Ovary (tissue), 3 donors: ENCODE measurements at regions not wholly inside any gene's neighbourhood (a gene's known extent, or its start where the extent isn't known, plus 50 kb on each side); places are given as distances from the start of the nearest gene placed in this dataset.

Source experiments
- CTCF ChIP-seq, 3 donors: fragments of 450-650 bp in 2 of 3; fragments of 200-600 bp in 1 of 3; IDR thresholded peaks; one replicate each; pipeline versions ENCODE4 v1.5.1 to v1.8.0; 2016 to 2022; ENCODE audit warnings: antibody characterized with exemption in 3 of 3, mild to moderate bottlenecking in 1 of 3
- EP300 ChIP-seq: sonication (generic); formaldehyde crosslinking; IDR thresholded peaks from one replicate; pipeline ENCODE4 v1.6.1; 2017; ENCODE audit warnings: antibody characterized with exemption
- POLR2A ChIP-seq: fragments of 450-650 bp; IDR thresholded peaks from one replicate; pipeline ENCODE4 v1.6.1; 2017; ENCODE audit warnings: antibody characterized with exemption, mild to moderate bottlenecking, moderate library complexity
- donor health status: DM: no; HTN: no; CAD: no.

- TF ChIP-seq POLR2A (no peak), CTCF (IDR thresholded peaks at IDR 0.05) (no peak), EP300 (no peak)
These were observed 326.3 kb downstream of the CCSER2 start for GRCh38 chr10:84654671-84655070.
